Endothelial cell (in vitro differentiated cells): ENCODE measurements at regions not wholly inside any gene's neighbourhood (a gene's known extent, or its start where the extent isn't known, plus 50 kb on each side); places are given as distances from the start of the nearest gene placed in this dataset.

Source experiments
- DNase-seq: peaks from one replicate; pipeline ENCODE4 v3.0.0; 2021; ENCODE audit warnings: low spot score
- H3K27ac Mint-ChIP-seq: one replicate; pipeline ENCODE4 v1.8.0; 2021; ENCODE audit warnings: mixed read lengths, inconsistent platforms; ENCODE audit not compliant: unreplicated experiment
- H3K27me3 Mint-ChIP-seq: one replicate; pipeline ENCODE4 v1.8.0; 2021; ENCODE audit warnings: mild to moderate bottlenecking, moderate library complexity, mixed read lengths, inconsistent platforms; ENCODE audit not compliant: unreplicated experiment
- H3K36me3 Mint-ChIP-seq: one replicate; pipeline ENCODE4 v1.8.0; 2021; ENCODE audit warnings: mild to moderate bottlenecking, low read depth, mixed read lengths, inconsistent platforms; ENCODE audit not compliant: unreplicated experiment
- H3K4me1 Mint-ChIP-seq: one replicate; pipeline ENCODE4 v1.8.0; 2021; ENCODE audit warnings: mild to moderate bottlenecking, mixed read lengths, inconsistent platforms; ENCODE audit not compliant: unreplicated experiment
- H3K4me3 Mint-ChIP-seq: one replicate; pipeline ENCODE4 v1.8.0; 2021; ENCODE audit warnings: mild to moderate bottlenecking, mixed read lengths, inconsistent platforms; ENCODE audit not compliant: unreplicated experiment
- H3K9me3 Mint-ChIP-seq: one replicate; pipeline ENCODE4 v1.8.0; 2021; ENCODE audit warnings: mixed read lengths, inconsistent platforms; ENCODE audit not compliant: unreplicated experiment
- TF ChIP-seq, protein P1 (sequence below): fragments of 200-600 bp; sonication (generic); IDR thresholded peaks from one replicate; pipeline ENCODE4 v1.5.0; 2021; ENCODE audit warnings: antibody characterized with exemption; ENCODE audit not compliant: unreplicated experiment

DNA sequence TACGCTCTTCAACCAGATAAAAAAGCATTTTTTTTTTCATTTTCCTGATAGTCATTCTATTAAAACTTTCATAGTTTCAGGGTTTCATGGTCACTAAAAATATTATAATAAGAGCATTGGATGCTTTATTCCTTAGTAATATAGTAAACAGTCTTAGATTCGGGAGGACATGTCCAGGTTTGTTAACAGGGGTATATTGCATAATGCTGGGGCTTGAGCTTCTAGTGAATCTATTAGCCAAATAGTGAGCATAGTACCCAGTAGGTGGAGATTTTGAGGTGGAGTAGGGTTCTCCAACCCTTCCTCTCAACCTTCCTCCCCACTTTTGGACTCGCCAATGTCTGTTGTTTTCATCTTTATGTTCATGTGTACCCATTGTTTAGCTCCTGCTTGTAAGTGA, 277.4 kb upstream of the RGS6 start:
- Mint-ChIP-seq H3K9me3 (no peaks in the 10 kb centered on the region), H3K36me3 (peaks cover 26% of the 10 kb centered on the region), H3K27me3 (peaks cover 1% of the 10 kb centered on the region), H3K27ac (no peak overlapping the region), H3K4me1 (peaks cover 9% of the 10 kb centered on the region), H3K4me3 (no peak overlapping the region)
- TF ChIP-seq, protein P1, sequence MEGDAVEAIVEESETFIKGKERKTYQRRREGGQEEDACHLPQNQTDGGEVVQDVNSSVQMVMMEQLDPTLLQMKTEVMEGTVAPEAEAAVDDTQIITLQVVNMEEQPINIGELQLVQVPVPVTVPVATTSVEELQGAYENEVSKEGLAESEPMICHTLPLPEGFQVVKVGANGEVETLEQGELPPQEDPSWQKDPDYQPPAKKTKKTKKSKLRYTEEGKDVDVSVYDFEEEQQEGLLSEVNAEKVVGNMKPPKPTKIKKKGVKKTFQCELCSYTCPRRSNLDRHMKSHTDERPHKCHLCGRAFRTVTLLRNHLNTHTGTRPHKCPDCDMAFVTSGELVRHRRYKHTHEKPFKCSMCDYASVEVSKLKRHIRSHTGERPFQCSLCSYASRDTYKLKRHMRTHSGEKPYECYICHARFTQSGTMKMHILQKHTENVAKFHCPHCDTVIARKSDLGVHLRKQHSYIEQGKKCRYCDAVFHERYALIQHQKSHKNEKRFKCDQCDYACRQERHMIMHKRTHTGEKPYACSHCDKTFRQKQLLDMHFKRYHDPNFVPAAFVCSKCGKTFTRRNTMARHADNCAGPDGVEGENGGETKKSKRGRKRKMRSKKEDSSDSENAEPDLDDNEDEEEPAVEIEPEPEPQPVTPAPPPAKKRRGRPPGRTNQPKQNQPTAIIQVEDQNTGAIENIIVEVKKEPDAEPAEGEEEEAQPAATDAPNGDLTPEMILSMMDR, result no peak
- DNase-seq, result no peak

DNA sequence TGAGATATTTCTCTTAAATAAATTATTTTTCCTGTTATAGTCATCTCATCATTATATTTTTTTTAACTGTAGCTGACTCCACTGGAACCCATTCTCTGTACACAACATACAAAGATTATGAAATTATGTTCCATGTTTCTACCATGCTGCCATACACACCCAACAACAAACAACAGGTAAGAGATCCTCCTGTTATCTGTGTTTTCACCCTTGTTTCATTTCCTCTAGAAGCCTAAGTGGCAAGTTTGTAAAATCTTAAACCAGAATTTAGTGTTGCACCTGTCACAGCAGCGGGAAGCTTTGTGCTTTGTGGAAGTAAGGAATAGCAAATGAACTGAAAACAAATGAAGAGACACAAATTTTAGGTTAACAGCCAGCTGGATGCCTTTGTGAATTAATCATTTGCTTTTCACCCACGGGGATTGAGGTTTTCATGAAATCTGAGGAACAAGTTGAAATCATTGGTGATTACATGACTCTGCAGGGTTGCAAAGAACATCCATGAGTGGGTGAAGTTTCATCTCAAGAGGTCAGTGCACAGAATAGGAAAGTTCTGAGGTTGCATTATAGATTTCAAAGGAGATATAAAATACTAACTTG, 273.9 kb upstream of the RGS6 start:
- Mint-ChIP-seq H3K27ac (no peak overlapping the region), H3K4me3 (no peak overlapping the region), H3K4me1 (peaks cover 9% of the 10 kb centered on the region), H3K27me3 (no peaks in the 10 kb centered on the region), H3K9me3 (no peaks in the 10 kb centered on the region), H3K36me3 (peaks cover 5% of the 10 kb centered on the region)
- DNase-seq, result no peak
- TF ChIP-seq, protein P1, result no peak

DNA sequence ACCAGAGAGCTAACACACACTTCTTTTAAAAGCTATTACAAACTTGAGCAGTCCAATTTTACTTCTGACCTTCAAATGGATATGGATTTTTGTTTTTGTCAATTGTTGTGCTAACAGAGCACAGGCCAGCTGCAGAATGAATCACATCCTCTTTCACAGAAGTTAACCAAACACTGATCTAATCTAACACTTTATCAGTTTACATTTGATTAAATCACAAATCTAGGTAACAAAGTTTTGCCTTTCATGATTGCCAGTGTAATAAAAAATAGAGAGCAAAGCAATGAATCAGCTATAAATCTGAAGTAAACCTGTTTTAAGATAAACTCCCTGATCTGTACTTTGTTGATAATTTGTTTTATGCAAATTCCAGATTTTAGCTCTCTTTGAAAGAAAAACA, 273.1 kb upstream of the RGS6 start:
- H3K27ac Mint-ChIP-seq, result no peak overlapping the region
- H3K4me3 Mint-ChIP-seq, result no peak overlapping the region
- DNase-seq, result no peak
- no peaks in the 10 kb centered on the region for H3K9me3 Mint-ChIP-seq
- H3K36me3 Mint-ChIP-seq, result peaks cover 3% of the 10 kb centered on the region
- TF ChIP-seq, protein P1, result no peak
- H3K4me1 Mint-ChIP-seq, result peaks cover 9% of the 10 kb centered on the region
- H3K27me3 Mint-ChIP-seq, result no peaks in the 10 kb centered on the region

DNA sequence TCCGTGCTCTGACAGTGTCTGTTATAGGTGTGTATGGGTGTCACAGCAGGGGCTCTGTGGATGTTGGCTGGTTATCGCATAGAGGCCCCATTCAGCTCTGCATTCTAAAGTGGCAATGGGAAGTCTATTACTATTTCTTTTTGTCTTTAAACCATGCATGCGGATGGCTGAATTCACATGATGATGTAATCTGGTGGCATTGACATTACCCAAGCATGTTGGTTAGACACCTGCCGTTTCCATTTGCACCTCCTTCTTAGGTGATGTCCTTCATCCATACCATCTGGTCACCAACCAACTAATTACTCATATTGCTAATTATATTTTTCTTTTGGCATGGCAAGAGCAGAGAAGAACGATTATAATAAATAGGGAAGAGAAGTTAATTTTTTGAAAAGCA, 270.8 kb upstream of the RGS6 start:
- DNase-seq, result no peak
- H3K36me3 Mint-ChIP-seq, result peaks cover 3% of the 10 kb centered on the region
- TF ChIP-seq, protein P1, result no peak
- no peak overlapping the region for H3K27ac Mint-ChIP-seq
- H3K9me3 Mint-ChIP-seq, result no peaks in the 10 kb centered on the region
- H3K27me3 Mint-ChIP-seq, result no peaks in the 10 kb centered on the region
- H3K4me3 Mint-ChIP-seq, result peak overlapping the region; percentile 23
- peaks cover 9% of the 10 kb centered on the region for H3K4me1 Mint-ChIP-seq

DNA sequence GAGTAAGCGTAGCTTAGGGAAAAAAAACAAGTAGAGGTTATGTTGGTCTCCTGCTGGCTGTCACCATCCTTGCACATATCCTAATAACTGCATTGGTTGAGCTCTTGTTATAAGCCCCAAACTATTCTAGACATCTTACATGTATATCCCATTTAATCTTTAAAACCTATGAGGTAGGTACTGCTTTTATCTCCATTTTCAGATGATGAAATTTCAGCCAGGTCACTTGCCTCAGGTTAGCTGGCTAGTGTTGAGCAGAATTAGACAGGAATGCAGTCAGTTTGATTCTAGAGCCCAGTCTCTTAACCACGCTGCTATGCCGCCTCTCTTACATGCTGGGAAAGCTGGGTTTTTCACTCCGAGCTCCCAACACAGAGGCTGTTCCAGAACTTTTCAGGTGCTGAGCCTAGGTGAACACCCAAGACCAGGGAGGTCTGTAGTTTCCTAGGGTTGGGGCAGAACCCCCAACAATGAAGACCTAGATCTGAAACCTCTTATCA, 269.9 kb upstream of the RGS6 start:
- TF ChIP-seq, protein P1, result no peak
- no peaks in the 10 kb centered on the region for H3K27me3 Mint-ChIP-seq
- H3K4me1 Mint-ChIP-seq, result peaks cover 9% of the 10 kb centered on the region
- DNase-seq, result no peak
- H3K27ac Mint-ChIP-seq, result peak overlapping the region; percentile 53
- no peaks in the 10 kb centered on the region for H3K9me3 Mint-ChIP-seq
- no peak overlapping the region for H3K4me3 Mint-ChIP-seq
- H3K36me3 Mint-ChIP-seq, result peaks cover 7% of the 10 kb centered on the region
